ENCODE measurements at regions not wholly inside any gene's neighbourhood (a gene's known extent, or its start where the extent isn't known, plus 50 kb on each side); places are given as distances from the start of the nearest gene placed in this dataset.
"Not testable (repeated sequence)": the region's sequence is repeated elsewhere in the genome, so short reads cannot be mapped to it uniquely, and the experiment has no call there.

DNA sequence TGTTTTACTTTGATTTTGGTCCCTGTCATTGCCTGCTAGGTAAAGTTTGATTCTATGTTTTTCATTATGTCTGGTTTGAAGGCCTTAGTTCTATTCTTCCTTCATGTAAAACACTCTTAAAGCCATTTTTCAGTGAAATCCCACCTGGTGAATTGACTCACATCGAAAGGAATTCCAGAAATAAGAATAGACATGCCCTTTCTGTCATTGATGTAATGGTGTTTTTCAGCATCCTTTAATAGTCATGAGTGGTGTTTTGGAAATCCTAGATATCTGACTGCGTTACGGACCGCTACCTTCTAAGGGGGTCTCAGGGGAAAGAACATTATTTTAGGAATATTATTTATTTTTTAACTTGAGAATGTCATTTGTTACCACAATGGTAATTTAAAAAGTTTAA is 104.5 kb upstream of the ZEB2 start:
- H3K9me3 Mint-ChIP-seq = peaks cover 6% of the 10 kb centered on the region
- H3K27ac Mint-ChIP-seq = no peak overlapping the region
- TF ChIP-seq, protein P1, sequence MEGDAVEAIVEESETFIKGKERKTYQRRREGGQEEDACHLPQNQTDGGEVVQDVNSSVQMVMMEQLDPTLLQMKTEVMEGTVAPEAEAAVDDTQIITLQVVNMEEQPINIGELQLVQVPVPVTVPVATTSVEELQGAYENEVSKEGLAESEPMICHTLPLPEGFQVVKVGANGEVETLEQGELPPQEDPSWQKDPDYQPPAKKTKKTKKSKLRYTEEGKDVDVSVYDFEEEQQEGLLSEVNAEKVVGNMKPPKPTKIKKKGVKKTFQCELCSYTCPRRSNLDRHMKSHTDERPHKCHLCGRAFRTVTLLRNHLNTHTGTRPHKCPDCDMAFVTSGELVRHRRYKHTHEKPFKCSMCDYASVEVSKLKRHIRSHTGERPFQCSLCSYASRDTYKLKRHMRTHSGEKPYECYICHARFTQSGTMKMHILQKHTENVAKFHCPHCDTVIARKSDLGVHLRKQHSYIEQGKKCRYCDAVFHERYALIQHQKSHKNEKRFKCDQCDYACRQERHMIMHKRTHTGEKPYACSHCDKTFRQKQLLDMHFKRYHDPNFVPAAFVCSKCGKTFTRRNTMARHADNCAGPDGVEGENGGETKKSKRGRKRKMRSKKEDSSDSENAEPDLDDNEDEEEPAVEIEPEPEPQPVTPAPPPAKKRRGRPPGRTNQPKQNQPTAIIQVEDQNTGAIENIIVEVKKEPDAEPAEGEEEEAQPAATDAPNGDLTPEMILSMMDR (IDR thresholded peaks at IDR 0.05) = no peak
- ATAC-seq (ENCODE audit: low read depth) (no peak), DNase-seq (no peak)
- intact Hi-C loops (cut with micrococcal nuclease) = no loop called here
- no peaks in the 10 kb centered on the region for H3K27me3 Mint-ChIP-seq
- no peaks in the 10 kb centered on the region for H3K36me3 Mint-ChIP-seq (ENCODE audit: low read depth)
- CTCF ChIA-PET = no interaction called here
- H3K4me3 Mint-ChIP-seq = no peak overlapping the region
- H3K4me1 Mint-ChIP-seq = peaks cover 6% of the 10 kb centered on the region
- POLR2A ChIA-PET = no interaction called here

DNA sequence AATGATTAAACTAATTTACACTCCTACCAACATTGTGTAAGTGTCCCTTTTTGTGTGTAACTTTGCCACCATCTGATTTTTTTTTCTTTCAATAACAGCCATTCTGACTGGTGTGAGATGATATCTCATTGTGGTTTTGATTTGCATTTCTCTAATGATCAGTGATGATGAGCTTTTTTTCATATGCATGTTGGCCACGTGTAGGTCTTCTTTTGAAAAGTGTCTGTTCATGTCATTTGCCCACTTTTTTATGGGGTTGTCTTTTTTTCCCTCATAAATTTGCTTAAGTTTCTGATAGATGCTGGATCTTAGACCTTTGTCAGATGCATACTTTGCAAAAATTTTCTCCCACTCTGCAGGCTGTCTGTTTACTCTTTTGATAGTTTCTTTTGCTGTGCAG is 102.5 kb upstream of the ZEB2 start:
- ATAC-seq (ENCODE audit: low read depth); CTCF ChIA-PET; intact Hi-C loops (cut with micrococcal nuclease): not testable (repeated sequence)

DNA sequence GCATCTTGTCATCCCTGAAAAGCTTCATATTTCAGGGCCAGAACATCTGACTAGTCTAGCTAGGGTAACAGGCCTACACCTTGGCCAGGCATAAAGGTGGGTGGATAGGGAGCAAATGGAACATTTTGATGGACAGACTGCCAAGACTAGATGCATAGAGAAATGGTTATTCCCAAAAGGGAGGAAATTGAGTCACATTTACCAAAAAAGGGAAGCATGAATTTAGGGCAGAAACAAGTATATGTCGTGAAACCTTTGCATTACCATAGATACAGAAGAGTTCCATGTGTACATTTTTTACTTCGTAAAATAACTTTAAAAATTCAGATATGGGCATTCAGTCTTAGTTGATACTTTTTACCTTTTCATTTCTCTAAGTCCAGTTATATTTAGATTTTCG is 101.3 kb upstream of the ZEB2 start:
- Mint-ChIP-seq H3K27me3 (no peaks in the 10 kb centered on the region), H3K9me3 (peaks cover 6% of the 10 kb centered on the region), H3K27ac (no peak overlapping the region), H3K4me1 (peaks cover 6% of the 10 kb centered on the region), H3K4me3 (no peak overlapping the region), H3K36me3 (ENCODE audit: low read depth) (no peaks in the 10 kb centered on the region)
- POLR2A ChIA-PET = interaction anchor here (1.0 kb wide), 1 partner anchor 97 kb away, joined by 4 read pairs; no protein-coding TSS in a partner anchor
- intact Hi-C loops (cut with micrococcal nuclease) = no loop called here
- ATAC-seq (ENCODE audit: low read depth) (no peak), DNase-seq (no peak)
- TF ChIP-seq, protein P1 (IDR thresholded peaks at IDR 0.05) = no peak
- CTCF ChIA-PET = no interaction called here

More for the DNA sequence above, 102.5 kb upstream of the ZEB2 start:
- H3K36me3 Mint-ChIP-seq (ENCODE audit: low read depth); POLR2A ChIA-PET; H3K4me1 Mint-ChIP-seq; H3K9me3 Mint-ChIP-seq; H3K4me3 Mint-ChIP-seq; DNase-seq; H3K27me3 Mint-ChIP-seq; H3K27ac Mint-ChIP-seq: not testable (repeated sequence)

DNA sequence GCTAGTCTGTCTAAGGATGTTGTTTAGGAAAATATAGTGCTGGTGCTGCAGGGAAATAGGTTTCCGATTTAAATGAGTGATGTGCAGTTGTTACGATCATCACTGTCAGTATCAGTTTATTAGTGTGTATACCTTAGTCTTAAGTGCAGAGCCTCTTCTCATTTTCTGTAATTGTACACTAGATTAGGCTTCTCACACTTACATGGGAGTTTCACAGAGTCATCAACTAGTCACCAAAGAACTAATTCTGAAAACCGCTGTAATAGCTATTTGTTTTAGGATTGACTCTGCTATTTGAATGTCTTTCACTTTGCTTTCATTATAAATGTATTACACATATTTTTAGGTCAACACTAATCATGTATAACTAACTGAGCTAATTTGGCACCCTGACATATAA is 99.8 kb upstream of the ZEB2 start:
- intact Hi-C loops (cut with micrococcal nuclease) = no loop called here
- no peak for DNase-seq
- ChIA-PET POLR2A (no interaction called here), CTCF (no interaction called here)
- TF ChIP-seq, protein P1 (IDR thresholded peaks at IDR 0.05) = no peak
- no peak for ATAC-seq (ENCODE audit: low read depth)
- no peak overlapping the region for H3K27ac Mint-ChIP-seq
- no peaks in the 10 kb centered on the region for H3K36me3 Mint-ChIP-seq (ENCODE audit: low read depth)
- no peak overlapping the region for H3K4me3 Mint-ChIP-seq
- peaks cover 6% of the 10 kb centered on the region for H3K4me1 Mint-ChIP-seq
- no peaks in the 10 kb centered on the region for H3K27me3 Mint-ChIP-seq
- peaks cover 6% of the 10 kb centered on the region for H3K9me3 Mint-ChIP-seq

DNA sequence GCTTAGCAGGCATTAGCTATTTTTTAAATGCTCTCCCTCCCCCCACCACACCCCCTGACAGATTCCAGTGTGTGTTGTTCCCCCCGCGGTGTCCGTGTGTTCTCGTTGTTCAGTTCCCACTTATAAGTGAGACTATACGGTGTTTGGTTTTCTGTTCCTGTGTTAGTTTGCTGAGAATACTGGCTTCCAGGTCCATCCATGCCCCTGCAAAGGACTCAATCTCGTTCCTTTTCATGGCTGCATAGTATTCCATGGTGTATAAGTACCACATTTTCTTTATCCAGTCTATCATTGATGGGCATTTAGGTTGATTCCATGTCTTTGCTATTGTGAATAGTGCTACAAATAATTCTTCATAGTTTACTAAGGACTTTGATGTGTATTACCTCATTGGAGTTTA is 97.3 kb upstream of the ZEB2 start:
- DNase-seq; ATAC-seq (ENCODE audit: low read depth); intact Hi-C loops (cut with micrococcal nuclease); H3K27ac Mint-ChIP-seq; H3K4me1 Mint-ChIP-seq; POLR2A ChIA-PET; CTCF ChIA-PET; H3K9me3 Mint-ChIP-seq; H3K4me3 Mint-ChIP-seq; H3K36me3 Mint-ChIP-seq (ENCODE audit: low read depth); H3K27me3 Mint-ChIP-seq: not testable (repeated sequence)

DNA sequence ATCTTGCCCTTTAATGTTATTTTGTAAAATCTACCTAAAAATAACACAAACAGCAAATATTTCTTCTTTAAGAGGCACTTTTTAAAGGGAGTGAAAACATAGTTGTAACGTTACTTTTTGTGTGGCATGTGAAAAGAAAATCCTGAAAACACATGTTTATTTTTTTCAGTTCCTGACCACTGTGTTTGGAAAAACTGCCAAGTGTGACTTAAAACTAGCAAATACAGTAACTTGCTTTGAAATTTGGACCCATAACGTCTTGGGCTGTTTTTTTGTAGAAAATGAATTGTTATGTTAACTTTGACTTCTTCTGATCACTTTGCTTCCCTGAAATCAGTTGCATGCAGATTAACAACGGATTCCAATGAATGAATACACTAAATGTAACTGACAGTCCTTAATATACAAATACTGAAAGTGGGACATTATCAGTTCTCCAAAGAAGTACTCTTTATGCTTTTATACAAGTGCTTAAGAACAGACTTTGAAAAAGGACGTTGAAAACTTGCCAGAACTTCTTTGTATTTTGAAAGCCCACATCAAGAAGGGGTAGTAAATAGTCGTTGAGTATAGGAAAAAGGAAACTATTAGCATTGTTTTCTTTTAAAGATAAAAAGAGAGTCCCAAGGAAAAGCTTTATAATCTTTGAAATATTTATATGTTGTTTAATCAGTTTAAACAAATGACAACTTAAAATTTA is 96.1 kb upstream of the ZEB2 start:
- TF ChIP-seq, protein P1 (IDR thresholded peaks at IDR 0.05) = no peak

More for the DNA sequence above, 96.1 kb upstream of the ZEB2 start:
- no peak for ATAC-seq (ENCODE audit: low read depth)
- intact Hi-C loops (cut with micrococcal nuclease) = no loop called here
- Mint-ChIP-seq H3K4me3 (no peak overlapping the region), H3K4me1 (peaks cover 6% of the 10 kb centered on the region), H3K9me3 (no peaks in the 10 kb centered on the region), H3K27me3 (no peaks in the 10 kb centered on the region), H3K36me3 (ENCODE audit: low read depth) (no peaks in the 10 kb centered on the region), H3K27ac (no peak overlapping the region)
- POLR2A ChIA-PET = no interaction called here
- CTCF ChIA-PET = no interaction called here
- DNase-seq = no peak
